ENCODE measurements at regions not wholly inside any gene's neighbourhood (a gene's known extent, or its start where the extent isn't known, plus 50 kb on each side); places are given as distances from the start of the nearest gene placed in this dataset.

- no peak for DNase-seq (ENCODE audit: low read depth)
- H3K4me3 ChIP-seq (ENCODE audit: low read length) = no peak overlapping the region
- no peak for TF ChIP-seq CTCF (IDR thresholded peaks at IDR 0.05; ENCODE audit: insufficient read depth, low read depth, low read length, missing control alignments)
Measured at GRCh38 chr20:10922506-10922905, 248.7 kb upstream of the JAG1 start.

- TF ChIP-seq CTCF (IDR thresholded peaks at IDR 0.05; ENCODE audit: insufficient read depth, low read depth, low read length, missing control alignments) = no peak
- DNase-seq (ENCODE audit: low read depth) = peak; percentile 83
- H3K4me3 ChIP-seq (ENCODE audit: low read length) = no peak overlapping the region
Measured at GRCh38 chr20:10922941-10923340, 249.1 kb upstream of the JAG1 start.

- peak; percentile 82 for DNase-seq (ENCODE audit: low read depth)
- TF ChIP-seq CTCF (IDR thresholded peaks at IDR 0.05; ENCODE audit: insufficient read depth, low read depth, low read length, missing control alignments) = no peak
- H3K4me3 ChIP-seq (ENCODE audit: low read length) = no peak overlapping the region
Measured at GRCh38 chr20:10924644-10925201, 250.9 kb upstream of the JAG1 start.

DNA sequence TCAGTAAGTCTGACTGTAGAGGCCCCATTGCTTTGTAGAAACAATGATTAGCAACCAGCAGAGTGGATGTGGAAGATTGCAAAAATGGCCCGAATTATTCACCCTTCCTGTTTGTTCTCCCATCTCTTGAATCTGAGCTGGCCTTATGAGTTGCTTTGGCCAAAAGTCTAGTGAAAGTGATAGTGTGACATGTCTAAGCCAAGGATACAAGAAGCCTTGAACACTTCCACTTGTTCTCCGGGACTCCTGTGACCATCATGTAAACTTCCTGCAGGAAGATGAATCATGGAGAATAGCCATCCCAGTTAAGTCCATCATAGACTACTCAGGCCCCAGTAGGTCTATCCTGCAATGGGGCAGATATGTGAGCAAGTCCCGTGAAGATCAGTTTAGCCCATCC is 252.0 kb upstream of the JAG1 start:
- DNase-seq (ENCODE audit: low read depth) = peak; percentile 12
- no peak for TF ChIP-seq CTCF (IDR thresholded peaks at IDR 0.05; ENCODE audit: insufficient read depth, low read depth, low read length, missing control alignments)
- no peak overlapping the region for H3K4me3 ChIP-seq (ENCODE audit: low read length)

DNA sequence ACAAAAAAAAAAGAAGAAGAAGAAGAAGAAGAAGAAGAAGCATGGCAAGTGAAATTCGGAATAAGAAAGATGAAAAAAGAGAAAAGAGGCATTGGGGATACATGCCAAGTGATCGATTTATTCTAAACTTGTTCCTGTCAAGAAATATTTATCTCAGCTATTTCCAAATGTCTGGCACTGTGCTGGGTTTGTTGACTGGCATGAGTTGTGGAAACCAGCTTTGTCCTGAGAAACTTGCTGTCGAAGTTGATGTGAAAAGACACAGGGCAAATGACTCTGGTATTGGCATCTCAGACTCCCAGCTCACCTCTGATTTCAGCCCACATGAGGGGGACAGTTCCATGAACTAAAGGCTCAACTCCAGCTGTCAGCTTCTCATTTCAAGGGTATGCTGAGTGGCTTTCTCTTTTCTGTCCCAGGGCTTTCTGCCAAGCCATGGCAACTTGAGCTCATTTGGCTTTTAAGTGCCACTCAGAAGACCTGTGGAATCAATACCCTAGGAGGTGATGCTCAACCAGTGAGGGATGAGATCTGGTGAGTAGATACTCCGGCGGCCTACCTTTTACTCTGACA is 253.3 kb upstream of the JAG1 start:
- H3K4me3 ChIP-seq (ENCODE audit: low read length) = no peak overlapping the region

GRCh38 chr20:10927936-10928840 is 254.4 kb upstream of the JAG1 start:
- no peak for DNase-seq (ENCODE audit: low read depth)
- no peak overlapping the region for H3K4me3 ChIP-seq (ENCODE audit: low read length)
- no peak for TF ChIP-seq CTCF (IDR thresholded peaks at IDR 0.05; ENCODE audit: insufficient read depth, low read depth, low read length, missing control alignments)

More for the DNA sequence above, 253.3 kb upstream of the JAG1 start:
- no peak for TF ChIP-seq CTCF (IDR thresholded peaks at IDR 0.05; ENCODE audit: insufficient read depth, low read depth, low read length, missing control alignments)
- DNase-seq (ENCODE audit: low read depth) = no peak

Data from epithelial cell of esophagus (primary cell).